ENCODE measurements at regions not wholly inside any gene's neighbourhood (a gene's known extent, or its start where the extent isn't known, plus 50 kb on each side); places are given as distances from the start of the nearest gene placed in this dataset.
"Not testable (repeated sequence)": the region's sequence is repeated elsewhere in the genome, so short reads cannot be mapped to it uniquely, and the experiment has no call there.

GRCh38 chr14:106792543-106792942, 1266.2 kb downstream of the TMEM121 start:
- H3K4me1 ChIP-seq (replicated peaks in 1 of 2): no peaks in the 10 kb centered on the region
- no peaks in the 10 kb centered on the region for H3K36me3 ChIP-seq (replicated peaks in 1 of 2)
- H3K4me3 ChIP-seq: no peak overlapping the region
- H3K27me3 ChIP-seq: no peaks in the 10 kb centered on the region
- H3K27ac ChIP-seq: no peak overlapping the region
- no peak for TF ChIP-seq CTCF (IDR thresholded peaks at IDR 0.05)
- TF ChIP-seq POLR2A (IDR thresholded peaks at IDR 0.05): no peak
- DNase-seq: no peak
- H3K9me3 ChIP-seq (replicated peaks in 1 of 3): no peaks in the 10 kb centered on the region
- 73 to 78% (median 77%) methylated on average over 5 of the region's 5 CpGs for WGBS, 4 donors
- intact Hi-C loops (cut with DNase I): no loop called here

GRCh38 chr14:106798166-106798565, 1271.8 kb downstream of the TMEM121 start:
- H3K4me1 ChIP-seq (replicated peaks in 1 of 2); H3K27me3 ChIP-seq; DNase-seq; intact Hi-C loops (cut with DNase I); H3K9me3 ChIP-seq (replicated peaks in 1 of 3); H3K27ac ChIP-seq; H3K4me3 ChIP-seq; H3K36me3 ChIP-seq (replicated peaks in 1 of 2): not testable (repeated sequence)
- WGBS, 4 donors: 50 to 61% (median 55%) methylated on average over 4 of the region's 4 CpGs

- Histone ChIP-seq H3K4me3 (no peak overlapping the region), H3K36me3 (replicated peaks in 1 of 2) (no peaks in the 10 kb centered on the region), H3K27me3 (no peaks in the 10 kb centered on the region), H3K9me3 (replicated peaks in 1 of 3) (no peaks in the 10 kb centered on the region), H3K27ac (no peak overlapping the region), H3K4me1 (replicated peaks in 1 of 2) (no peaks in the 10 kb centered on the region)
- 48 to 56% (median 53%) methylated on average over 24 to 26 of the region's 26 CpGs for WGBS, 4 donors
- TF ChIP-seq CTCF (IDR thresholded peaks at IDR 0.05) (no peak), POLR2A (IDR thresholded peaks at IDR 0.05) (no peak)
- intact Hi-C loops (cut with DNase I): no loop called here
- DNase-seq: no peak
Measured at GRCh38 chr14:106802413-106803364, 1276.3 kb downstream of the TMEM121 start.

- Histone ChIP-seq H3K4me1 (replicated peaks in 1 of 2) (no peaks in the 10 kb centered on the region), H3K9me3 (replicated peaks in 1 of 3) (no peaks in the 10 kb centered on the region), H3K27me3 (no peaks in the 10 kb centered on the region), H3K4me3 (no peak overlapping the region), H3K27ac (no peak overlapping the region), H3K36me3 (replicated peaks in 1 of 2) (no peaks in the 10 kb centered on the region)
- no peak for TF ChIP-seq POLR2A (IDR thresholded peaks at IDR 0.05)
- no peak for DNase-seq
- intact Hi-C loops (cut with DNase I): no loop called here
- WGBS, 4 donors: 48 to 55% (median 53%) methylated on average over 6 of the region's 6 CpGs
Measured at GRCh38 chr14:106803379-106803778, 1277.0 kb downstream of the TMEM121 start.

GRCh38 chr14:106807493-106807892, 1281.1 kb downstream of the TMEM121 start:
- H3K4me3 ChIP-seq: no peak overlapping the region
- H3K9me3 ChIP-seq (replicated peaks in 1 of 3): no peaks in the 10 kb centered on the region
- no peaks in the 10 kb centered on the region for H3K36me3 ChIP-seq (replicated peaks in 1 of 2)
- no peak for TF ChIP-seq CTCF (IDR thresholded peaks at IDR 0.05)
- no peak for TF ChIP-seq POLR2A (IDR thresholded peaks at IDR 0.05)
- no peak for DNase-seq
- no peaks in the 10 kb centered on the region for H3K4me1 ChIP-seq (replicated peaks in 1 of 2)
- no peaks in the 10 kb centered on the region for H3K27me3 ChIP-seq
- intact Hi-C loops (cut with DNase I): no loop called here
- no peak overlapping the region for H3K27ac ChIP-seq
- 38 to 45% (median 41%) methylated on average over 3 of the region's 3 CpGs for WGBS, 4 donors
